ENCODE measurements at regions not wholly inside any gene's neighbourhood (a gene's known extent, or its start where the extent isn't known, plus 50 kb on each side); places are given as distances from the start of the nearest gene placed in this dataset.

DNA sequence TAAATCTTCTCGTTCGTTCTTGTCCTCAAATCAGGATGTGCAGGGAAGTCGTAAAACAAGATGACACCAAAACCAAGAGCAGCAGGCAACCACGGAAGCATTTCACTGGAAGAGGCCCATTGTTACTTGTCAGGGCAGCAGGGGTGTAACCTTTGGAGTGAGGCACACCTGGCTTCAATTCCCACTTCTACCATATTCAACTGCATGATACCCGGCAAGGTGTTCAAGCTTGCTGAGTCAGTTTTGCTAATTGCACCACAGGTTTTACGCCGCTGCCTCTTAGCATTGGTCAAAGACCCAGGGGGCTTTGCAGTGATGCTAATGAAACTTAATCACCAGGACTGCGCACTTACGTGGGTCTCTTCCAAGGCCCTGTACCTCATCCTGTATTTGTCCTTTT lies 50.0 kb upstream of the PTER start:
- no peak overlapping the region for H3K4me3 Mint-ChIP-seq

More for the DNA sequence above, 50.0 kb upstream of the PTER start:
- no peaks in the 10 kb centered on the region for H3K36me3 Mint-ChIP-seq (ENCODE audit: low read depth)
- H3K4me1 Mint-ChIP-seq, result no peaks in the 10 kb centered on the region
- no peak for ATAC-seq (replicated peaks)
- peaks cover 10% of the 10 kb centered on the region for H3K27me3 Mint-ChIP-seq
- H3K9me3 Mint-ChIP-seq, result no peaks in the 10 kb centered on the region
- no peak overlapping the region for H3K27ac Mint-ChIP-seq
